GM12874 (cell line): ENCODE measurements at regions not wholly inside any gene's neighbourhood (a gene's known extent, or its start where the extent isn't known, plus 50 kb on each side); places are given as distances from the start of the nearest gene placed in this dataset.
A peak's percentile ranks its signal among the peaks of the same experiment; 100 is the strongest.

Source experiments
- CTCF ChIP-seq: IDR thresholded peaks from 2 replicates; pipeline ENCODE4 v1.5.1; 2011; ENCODE audit warnings: low read depth, mild to moderate bottlenecking, control low read depth, low read length, moderate library complexity; ENCODE audit not compliant: insufficient read depth

- TF ChIP-seq CTCF = peak; percentile 32; the same call in 1 of the 2 replicates
Measured at GRCh38 chr2:58448065-58448507, 207.0 kb upstream of the FANCL start.

GRCh38 chr2:58447586-58447985 lies 206.5 kb upstream of the FANCL start:
- no peak for TF ChIP-seq CTCF

- no peak for TF ChIP-seq CTCF
Measured at GRCh38 chr2:58441643-58442042, 200.5 kb upstream of the FANCL start.

- TF ChIP-seq CTCF = no peak
Measured at GRCh38 chr2:58436872-58437271, 195.7 kb upstream of the FANCL start.

- TF ChIP-seq CTCF = no peak
Measured at GRCh38 chr2:58435246-58435645, 194.1 kb upstream of the FANCL start.

GRCh38 chr2:58434692-58435091 lies 193.6 kb upstream of the FANCL start:
- no peak for TF ChIP-seq CTCF

- no peak for TF ChIP-seq CTCF
Measured at GRCh38 chr2:58432491-58433170, 191.5 kb upstream of the FANCL start.
